ENCODE measurements at regions not wholly inside any gene's neighbourhood (a gene's known extent, or its start where the extent isn't known, plus 50 kb on each side); places are given as distances from the start of the nearest gene placed in this dataset.

DNA sequence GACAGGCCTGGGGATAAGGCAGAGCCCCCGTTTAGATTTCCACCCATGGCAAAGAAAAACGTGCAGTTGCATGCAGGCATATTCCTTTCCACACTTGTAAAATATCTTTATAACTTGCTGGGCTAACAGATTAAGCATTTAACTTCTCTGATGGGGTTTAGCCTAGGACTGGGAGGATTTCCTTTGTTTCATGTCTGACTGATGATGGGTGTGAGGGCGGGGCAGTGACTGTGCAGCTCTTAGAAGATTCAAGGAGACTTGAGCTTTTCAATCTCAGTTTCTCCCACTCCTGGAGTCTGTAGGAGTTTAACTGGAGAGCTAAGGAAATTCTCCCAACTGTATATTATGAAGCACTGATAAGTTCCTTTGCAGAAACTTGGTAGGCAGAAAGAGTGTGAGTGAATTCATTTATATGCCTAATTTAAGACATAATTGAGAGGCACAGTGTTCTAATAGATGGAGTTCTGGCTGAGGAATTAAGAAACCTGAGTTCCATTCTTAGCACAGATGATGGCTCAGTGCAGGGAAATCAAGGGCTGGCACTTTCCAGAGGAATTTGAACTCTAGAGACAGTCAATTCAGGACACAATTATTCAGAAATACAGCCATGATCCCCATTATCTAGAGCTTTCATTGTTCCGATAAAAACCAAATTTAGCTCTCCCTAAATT is 214.6 kb upstream of the CNR1 start:
- Histone ChIP-seq H3K9me3 (no peaks in the 10 kb centered on the region), H3K4me1 (ENCODE audit: insufficient read depth) (peaks cover 15% of the 10 kb centered on the region), H3K27ac (no peak overlapping the region), H3K4me3 (no peak overlapping the region), H3K27me3 (no peaks in the 10 kb centered on the region), H3K36me3 (no peaks in the 10 kb centered on the region)
- intact Hi-C loops (cut with DNase I) = no loop called here
- TF ChIP-seq POLR2A (IDR thresholded peaks at IDR 0.05) = no peak
- TF ChIP-seq EP300 (IDR thresholded peaks at IDR 0.05) = no peak
- TF ChIP-seq, protein P1, sequence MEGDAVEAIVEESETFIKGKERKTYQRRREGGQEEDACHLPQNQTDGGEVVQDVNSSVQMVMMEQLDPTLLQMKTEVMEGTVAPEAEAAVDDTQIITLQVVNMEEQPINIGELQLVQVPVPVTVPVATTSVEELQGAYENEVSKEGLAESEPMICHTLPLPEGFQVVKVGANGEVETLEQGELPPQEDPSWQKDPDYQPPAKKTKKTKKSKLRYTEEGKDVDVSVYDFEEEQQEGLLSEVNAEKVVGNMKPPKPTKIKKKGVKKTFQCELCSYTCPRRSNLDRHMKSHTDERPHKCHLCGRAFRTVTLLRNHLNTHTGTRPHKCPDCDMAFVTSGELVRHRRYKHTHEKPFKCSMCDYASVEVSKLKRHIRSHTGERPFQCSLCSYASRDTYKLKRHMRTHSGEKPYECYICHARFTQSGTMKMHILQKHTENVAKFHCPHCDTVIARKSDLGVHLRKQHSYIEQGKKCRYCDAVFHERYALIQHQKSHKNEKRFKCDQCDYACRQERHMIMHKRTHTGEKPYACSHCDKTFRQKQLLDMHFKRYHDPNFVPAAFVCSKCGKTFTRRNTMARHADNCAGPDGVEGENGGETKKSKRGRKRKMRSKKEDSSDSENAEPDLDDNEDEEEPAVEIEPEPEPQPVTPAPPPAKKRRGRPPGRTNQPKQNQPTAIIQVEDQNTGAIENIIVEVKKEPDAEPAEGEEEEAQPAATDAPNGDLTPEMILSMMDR (IDR thresholded peaks at IDR 0.05) = no peak
- DNase-seq = no peak
- WGBS, 3 donors = 39 to 60% (median 45%) methylated on average over 4 of the region's 4 CpGs

DNA sequence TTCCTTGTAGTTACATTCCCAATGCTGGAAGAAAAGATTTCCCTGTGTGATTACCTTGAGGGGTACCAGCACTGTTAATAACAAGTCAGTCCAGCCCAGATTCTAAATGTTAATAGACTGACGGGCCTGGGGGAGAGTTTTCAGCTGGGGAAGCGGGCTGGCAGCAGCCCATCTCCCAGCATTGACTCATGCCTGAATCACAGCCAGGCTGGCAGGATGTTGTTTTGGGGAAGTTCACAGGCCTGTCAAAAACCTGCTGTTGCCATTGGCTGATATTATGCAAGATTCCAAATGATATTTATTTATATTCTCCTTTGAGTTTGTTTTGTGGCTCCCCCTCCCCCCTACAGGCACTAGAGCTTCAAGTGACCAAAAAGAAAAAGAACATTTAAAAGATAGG is 213.9 kb upstream of the CNR1 start:
- Histone ChIP-seq H3K27me3 (no peaks in the 10 kb centered on the region), H3K27ac (peak overlapping the region in 1 of 2 donors; percentile 22), H3K4me3 (no peak overlapping the region), H3K4me1 (ENCODE audit: insufficient read depth) (peaks cover 16% of the 10 kb centered on the region), H3K9me3 (no peaks in the 10 kb centered on the region), H3K36me3 (no peaks in the 10 kb centered on the region)
- TF ChIP-seq, protein P1 (IDR thresholded peaks at IDR 0.05) = no peak
- TF ChIP-seq POLR2A (IDR thresholded peaks at IDR 0.05) (no peak), EP300 (IDR thresholded peaks at IDR 0.05) (no peak)
- DNase-seq = peak; percentile 15 to 51 (median 45)
- 25 to 44% (median 30%) methylated on average over 2 of the region's 2 CpGs for WGBS, 3 donors
- intact Hi-C loops (cut with DNase I) = no loop called here

DNA sequence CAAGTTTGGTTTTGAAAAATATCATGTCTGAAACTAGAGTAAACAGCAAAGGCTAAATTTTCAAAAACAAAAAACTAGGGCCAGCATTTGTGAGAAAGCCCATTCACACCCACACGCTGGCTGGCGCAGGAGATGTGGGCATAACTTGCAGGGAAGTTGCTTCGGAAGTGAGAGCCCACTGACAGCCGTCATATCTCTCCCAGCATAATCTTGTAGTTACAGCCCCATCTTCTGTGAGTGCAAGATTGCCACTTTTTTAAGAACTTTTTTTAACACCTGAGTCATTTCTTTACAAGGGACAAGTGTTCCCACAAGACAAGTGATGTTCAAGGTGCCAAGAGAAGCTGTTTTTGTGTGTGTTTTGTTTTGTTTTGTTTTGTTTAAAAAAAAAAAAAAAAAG is 212.5 kb upstream of the CNR1 start:
- 92 to 96% (median 93%) methylated on average over 4 of the region's 4 CpGs for WGBS, 3 donors
- TF ChIP-seq POLR2A (IDR thresholded peaks at IDR 0.05) (no peak), EP300 (IDR thresholded peaks at IDR 0.05) (no peak)
- TF ChIP-seq, protein P1 (IDR thresholded peaks at IDR 0.05) = no peak
- peaks cover 16% of the 10 kb centered on the region for H3K4me1 ChIP-seq (ENCODE audit: insufficient read depth)
- H3K36me3 ChIP-seq = no peaks in the 10 kb centered on the region
- H3K4me3 ChIP-seq = no peak overlapping the region
- H3K27me3 ChIP-seq = no peaks in the 10 kb centered on the region
- H3K9me3 ChIP-seq = no peaks in the 10 kb centered on the region
- no peak for DNase-seq
- intact Hi-C loops (cut with DNase I) = no loop called here
- no peak overlapping the region for H3K27ac ChIP-seq

DNA sequence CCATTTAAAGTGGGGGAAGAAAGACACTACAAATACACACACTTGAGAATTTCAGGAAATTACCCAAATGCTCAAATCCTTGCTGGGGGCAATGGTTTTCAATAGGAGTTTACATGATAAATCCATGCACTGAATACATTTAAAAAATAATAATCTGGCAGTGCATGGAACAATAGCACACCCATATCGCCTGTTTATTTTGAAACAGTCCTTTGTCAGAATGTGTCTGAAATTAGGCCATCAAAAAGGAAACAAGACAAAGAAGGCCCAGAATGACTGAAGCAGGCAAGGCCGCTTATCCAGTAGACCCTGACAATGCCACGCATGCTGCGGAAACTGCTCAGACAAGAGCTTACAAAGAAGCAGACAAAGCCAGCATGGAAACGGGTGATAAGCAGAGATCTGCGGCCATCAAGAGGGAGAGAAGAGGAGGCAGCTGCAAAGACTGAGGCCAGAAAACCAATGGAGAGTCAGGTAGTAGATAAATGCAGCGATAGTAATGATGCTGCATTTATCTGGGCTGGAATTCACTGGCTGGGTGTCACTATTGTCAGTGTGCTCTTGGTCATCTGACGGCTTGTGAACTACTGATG is 211.9 kb upstream of the CNR1 start:
- intact Hi-C loops (cut with DNase I) = no loop called here
- peaks cover 16% of the 10 kb centered on the region for H3K4me1 ChIP-seq (ENCODE audit: insufficient read depth)
- no peak overlapping the region for H3K4me3 ChIP-seq
- WGBS, 3 donors = 96 to 100% (median 98%) methylated on average over 8 of the region's 8 CpGs
- no peak overlapping the region for H3K27ac ChIP-seq
- TF ChIP-seq, protein P1 (IDR thresholded peaks at IDR 0.05) = no peak
- TF ChIP-seq POLR2A (IDR thresholded peaks at IDR 0.05) (no peak), EP300 (IDR thresholded peaks at IDR 0.05) (no peak)
- H3K9me3 ChIP-seq = no peaks in the 10 kb centered on the region
- no peaks in the 10 kb centered on the region for H3K36me3 ChIP-seq
- no peaks in the 10 kb centered on the region for H3K27me3 ChIP-seq
- DNase-seq = no peak

All from ovary (tissue), 7 donors.